Forelimb muscle (tissue), 1 donor: ENCODE measurements at regions not wholly inside any gene's neighbourhood (a gene's known extent, or its start where the extent isn't known, plus 50 kb on each side); places are given as distances from the start of the nearest gene placed in this dataset.
"Not testable (repeated sequence)": the region's sequence is repeated elsewhere in the genome, so short reads cannot be mapped to it uniquely, and the experiment has no call there.

Experiments used
- DNase-seq: peaks from one replicate; pipeline ENCODE4 v3.0.0-alpha.2; 2013; ENCODE audit warnings: low read depth

GRCh38 chr21:20259031-20259867 lies 739.0 kb upstream of the NCAM2 start:
- no peak for DNase-seq

- no peak for DNase-seq
These were observed 738.1 kb upstream of the NCAM2 start for GRCh38 chr21:20260124-20260523.

- no peak for DNase-seq
These were observed 736.8 kb upstream of the NCAM2 start for GRCh38 chr21:20261364-20261763.

DNA sequence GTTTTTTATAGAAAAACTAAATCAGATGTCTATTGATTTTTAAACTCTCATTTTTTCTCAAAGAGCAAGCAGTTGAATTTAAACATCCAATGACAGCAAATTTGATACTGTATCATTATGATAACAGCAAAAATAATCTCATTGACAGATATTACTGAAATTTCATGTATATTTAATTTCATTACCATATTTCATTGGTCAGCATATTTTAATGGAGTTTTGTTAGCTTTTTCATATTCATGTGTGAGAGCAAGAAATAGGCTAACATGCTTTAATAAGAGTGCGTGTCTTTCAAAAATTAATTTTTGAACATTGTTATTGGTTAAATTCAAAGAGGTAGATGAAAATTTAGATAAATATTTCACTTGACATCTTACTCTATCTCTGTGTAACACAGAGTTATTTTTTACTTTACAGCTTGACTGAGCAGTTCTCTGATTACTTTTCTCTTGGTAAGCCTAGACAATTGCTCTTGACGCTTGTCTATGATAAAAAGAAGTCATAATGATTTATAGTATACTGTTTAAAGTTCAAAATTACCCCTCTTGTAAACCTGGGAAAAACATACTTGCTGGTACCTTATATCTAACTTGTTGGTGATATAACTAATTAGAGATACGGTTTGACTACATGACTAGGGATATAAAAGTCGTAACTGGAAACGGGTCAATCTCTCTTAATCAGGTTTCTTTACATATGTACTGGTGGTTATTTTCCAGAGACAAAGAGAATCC lies 732.3 kb upstream of the NCAM2 start:
- DNase-seq: no peak

GRCh38 chr21:20266441-20266710 lies 731.8 kb upstream of the NCAM2 start:
- no peak for DNase-seq

DNA sequence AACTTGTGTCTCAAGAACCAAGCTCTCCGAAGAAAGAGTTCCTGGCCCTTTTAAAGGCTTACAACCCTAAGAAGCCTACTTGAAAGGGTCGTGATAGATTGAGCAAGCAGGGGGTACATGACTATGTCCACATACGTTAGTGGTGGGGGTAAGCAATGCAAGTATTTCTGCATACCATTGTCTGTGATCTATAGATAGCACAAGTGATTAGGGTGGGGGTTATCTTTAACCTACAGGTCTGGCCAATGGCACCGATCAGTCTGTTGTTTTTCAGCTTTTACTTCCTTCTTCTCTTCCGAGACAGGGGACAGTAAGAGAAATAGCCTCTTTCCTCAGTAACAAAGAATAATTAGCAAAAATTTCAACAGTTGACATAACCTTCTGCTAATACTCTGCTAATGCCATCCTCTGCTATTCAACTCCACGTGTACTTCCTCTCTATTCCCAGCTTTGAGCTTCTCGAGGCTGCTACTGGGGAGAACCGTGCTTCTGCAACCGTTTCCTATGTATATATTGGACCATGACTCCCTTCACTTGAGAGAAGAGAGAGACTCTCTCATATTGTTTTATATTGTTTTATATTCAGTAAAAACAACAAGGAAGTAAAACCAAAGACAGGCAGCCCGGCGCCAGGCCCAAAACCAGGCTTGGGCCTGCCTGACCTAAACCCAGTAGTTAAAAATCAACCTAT lies 727.7 kb upstream of the NCAM2 start:
- DNase-seq: no peak

DNA sequence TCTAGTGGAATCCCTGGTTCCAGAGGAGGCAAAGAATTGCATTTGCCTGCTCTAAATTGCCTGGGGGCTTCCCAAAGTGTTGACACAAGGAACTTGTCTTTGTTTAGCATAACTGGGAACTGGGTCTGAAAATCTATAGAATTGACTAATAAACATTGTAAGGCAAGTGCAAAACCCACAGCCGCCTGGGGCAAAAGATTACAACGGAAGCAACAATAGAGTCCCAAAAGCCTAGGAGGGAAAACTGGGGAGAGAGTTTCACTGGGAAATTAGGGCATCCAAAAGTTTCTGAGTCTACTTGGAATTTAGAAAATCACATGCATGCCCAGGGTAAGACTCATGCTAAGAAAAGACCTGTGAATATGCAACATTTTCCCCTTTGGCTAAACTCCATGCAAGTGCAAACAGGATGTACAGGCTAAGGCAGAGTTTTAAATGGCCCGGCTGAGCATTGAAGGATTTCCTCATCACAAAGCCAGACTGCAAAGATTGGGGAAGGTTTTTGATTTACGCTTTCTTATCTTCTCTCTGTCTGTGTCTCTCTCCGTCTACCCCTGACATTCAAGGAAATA lies 725.3 kb upstream of the NCAM2 start:
- no peak for DNase-seq

DNA sequence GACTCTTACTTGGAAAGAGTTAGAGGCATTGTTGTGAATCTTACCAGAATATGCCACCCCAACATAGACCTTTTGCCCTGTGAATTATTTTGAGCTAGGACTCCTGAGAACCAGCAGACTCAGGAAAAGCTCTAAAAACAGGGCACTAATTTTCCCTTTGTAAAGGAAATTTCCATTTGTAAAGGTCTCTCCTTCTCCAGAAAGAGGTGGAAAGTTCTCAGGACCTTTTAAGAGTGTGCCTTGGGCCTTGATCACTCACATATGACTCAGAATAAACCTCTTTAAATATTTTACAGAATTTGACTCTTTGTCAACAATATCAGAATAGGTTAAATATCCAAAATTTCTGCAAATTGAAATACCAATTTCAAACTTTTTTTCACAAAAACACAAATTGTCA lies 721.8 kb upstream of the NCAM2 start:
- DNase-seq: no peak

- DNase-seq: no peak
These were observed 721.3 kb upstream of the NCAM2 start for GRCh38 chr21:20276954-20277353.

- no peak for DNase-seq
These were observed 714.4 kb upstream of the NCAM2 start for GRCh38 chr21:20283836-20284235.

DNA sequence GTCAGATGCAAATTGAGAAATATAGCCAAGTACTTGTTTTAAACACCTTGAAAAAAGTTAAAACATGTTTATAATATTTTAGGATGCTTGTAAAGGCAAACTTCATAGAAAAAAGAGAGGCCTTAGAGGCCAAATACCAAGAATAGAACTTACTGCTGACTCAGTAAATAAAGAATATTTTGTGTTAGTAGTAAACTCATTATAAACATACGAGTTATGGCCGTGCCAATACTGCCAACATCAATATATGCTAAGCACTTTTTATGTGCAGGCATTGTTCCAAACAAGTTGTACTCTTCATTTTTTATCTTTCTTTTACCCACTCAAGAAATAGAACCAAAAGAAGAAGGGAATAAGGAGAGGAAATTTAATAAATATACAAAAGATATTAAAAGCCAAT lies 705.9 kb upstream of the NCAM2 start:
- no peak for DNase-seq

DNA sequence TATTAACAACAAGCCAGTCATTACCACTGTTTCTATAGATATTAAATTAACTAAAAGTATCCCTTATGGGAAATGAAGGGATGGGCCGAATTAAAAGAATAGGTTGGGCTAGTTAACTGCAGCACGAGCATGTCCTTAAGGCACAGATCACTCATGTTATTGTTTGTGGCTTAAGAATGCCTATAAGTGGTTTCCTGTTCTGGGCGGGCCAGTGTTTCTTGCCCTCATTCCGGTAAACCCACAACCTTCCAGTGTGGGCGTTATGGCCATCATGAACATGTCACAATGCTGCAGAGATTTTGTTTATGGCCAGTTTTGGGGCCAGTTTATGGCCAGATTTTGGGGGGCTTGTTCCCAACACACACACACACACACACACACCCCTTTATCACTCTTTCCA lies 705.4 kb upstream of the NCAM2 start:
- DNase-seq: not testable (repeated sequence)

- no peak for DNase-seq
These were observed 696.8 kb upstream of the NCAM2 start for GRCh38 chr21:20301395-20301794.

- DNase-seq: no peak
These were observed 696.1 kb upstream of the NCAM2 start for GRCh38 chr21:20302084-20302483.

DNA sequence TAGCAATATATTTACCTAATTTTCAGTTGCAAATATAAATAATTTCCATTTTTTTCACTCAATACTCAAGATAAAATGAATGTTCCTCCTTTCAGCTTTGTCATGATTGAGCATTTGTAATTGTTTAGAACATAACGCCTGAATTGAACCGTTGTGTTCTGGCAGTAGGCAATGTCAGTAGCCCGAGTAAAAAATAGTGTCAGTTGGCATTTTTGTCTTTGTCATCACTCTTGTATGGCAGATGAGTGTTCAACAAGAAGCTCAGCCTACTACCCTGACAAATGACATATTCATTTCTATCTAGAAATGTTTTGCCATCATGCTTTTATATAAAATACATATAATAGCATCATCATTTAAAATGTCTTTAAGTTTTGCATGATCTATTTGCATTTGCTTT lies 691.4 kb upstream of the NCAM2 start:
- no peak for DNase-seq

GRCh38 chr21:20308586-20309315 lies 689.5 kb upstream of the NCAM2 start:
- no peak for DNase-seq

- no peak for DNase-seq
These were observed 686.9 kb upstream of the NCAM2 start for GRCh38 chr21:20311234-20311787.

GRCh38 chr21:20313013-20313412 lies 685.2 kb upstream of the NCAM2 start:
- no peak for DNase-seq

- DNase-seq: no peak
These were observed 683.2 kb upstream of the NCAM2 start for GRCh38 chr21:20315042-20315441.

DNA sequence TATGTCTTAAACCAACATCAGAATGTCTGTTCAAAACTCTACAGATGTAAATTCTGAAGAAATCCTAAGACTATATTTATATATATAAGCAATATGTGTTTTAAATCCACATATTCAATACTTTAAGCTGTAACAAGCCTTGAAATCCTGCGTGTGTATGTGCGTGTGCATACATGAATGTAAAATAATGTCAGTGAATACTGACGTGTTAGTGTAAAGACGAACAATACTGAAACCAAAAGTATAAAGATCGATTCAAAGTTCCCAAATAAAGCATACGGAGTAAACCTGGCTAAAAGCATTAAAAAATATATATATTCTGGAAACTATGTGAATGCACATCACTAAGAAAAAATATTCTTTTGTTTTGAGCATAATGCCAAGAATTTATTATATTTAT lies 668.6 kb upstream of the NCAM2 start:
- DNase-seq: no peak

DNA sequence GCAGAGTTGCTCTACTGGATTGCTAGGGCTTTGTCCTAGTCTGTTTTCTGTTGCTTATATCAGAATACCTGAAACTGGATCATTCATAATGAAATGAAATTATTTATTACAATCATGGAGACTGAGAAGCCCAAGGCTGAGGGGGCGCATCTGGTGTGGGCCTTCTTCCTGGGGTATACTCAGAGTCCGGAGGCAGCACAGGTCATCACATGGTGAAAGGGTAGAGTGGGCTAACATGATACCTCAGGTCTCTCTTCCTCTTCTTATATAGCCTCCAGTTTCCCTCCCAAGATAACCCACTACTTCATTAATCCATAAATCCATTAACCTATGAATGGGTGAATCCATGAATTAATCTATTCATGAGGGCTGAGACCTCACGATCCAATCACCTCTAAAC lies 667.6 kb upstream of the NCAM2 start:
- no peak for DNase-seq

GRCh38 chr21:20334585-20334984 lies 663.6 kb upstream of the NCAM2 start:
- DNase-seq: no peak
